ENCODE measurements at regions not wholly inside any gene's neighbourhood (a gene's known extent, or its start where the extent isn't known, plus 50 kb on each side); places are given as distances from the start of the nearest gene placed in this dataset.
"Not testable (repeated sequence)": the region's sequence is repeated elsewhere in the genome, so short reads cannot be mapped to it uniquely, and the experiment has no call there.

- no peaks in the 10 kb centered on the region for H3K4me1 ChIP-seq
- no peaks in the 10 kb centered on the region for H3K27me3 ChIP-seq
- H3K36me3 ChIP-seq, result no peaks in the 10 kb centered on the region
- intact Hi-C loops (cut with DNase I), result no loop called here
- no peak overlapping the region for H3K27ac ChIP-seq
- DNase-seq (no peak), ATAC-seq (no peak)
- H3K4me3 ChIP-seq, result no peak overlapping the region
- H3K9me3 ChIP-seq, result no peaks in the 10 kb centered on the region
- no peak for TF ChIP-seq CTCF (IDR thresholded peaks at IDR 0.05)
These were observed 176.9 kb upstream of the CCNH start for GRCh38 chr5:87589587-87589986.

- no peak for ATAC-seq
- DNase-seq, result no peak
- Histone ChIP-seq H3K27ac (no peak overlapping the region), H3K27me3 (no peaks in the 10 kb centered on the region), H3K4me1 (no peaks in the 10 kb centered on the region), H3K36me3 (no peaks in the 10 kb centered on the region), H3K4me3 (no peak overlapping the region), H3K9me3 (peaks cover 0 to 6% of the 10 kb centered on the region in 2 donors)
- intact Hi-C loops (cut with DNase I), result no loop called here
- TF ChIP-seq CTCF (IDR thresholded peaks at IDR 0.05), result no peak
These were observed 175.6 kb upstream of the CCNH start for GRCh38 chr5:87588316-87588715.

GRCh38 chr5:87583704-87584103 lies 171.0 kb upstream of the CCNH start:
- intact Hi-C loops (cut with DNase I), result not testable (repeated sequence)

GRCh38 chr5:87582149-87582548 lies 169.4 kb upstream of the CCNH start:
- no peak for TF ChIP-seq CTCF (IDR thresholded peaks at IDR 0.05)
- intact Hi-C loops (cut with DNase I), result no loop called here
- peaks cover 0 to 8% of the 10 kb centered on the region in 2 donors for H3K9me3 ChIP-seq
- H3K27me3 ChIP-seq, result no peaks in the 10 kb centered on the region
- DNase-seq (no peak), ATAC-seq (no peak)
- no peaks in the 10 kb centered on the region for H3K36me3 ChIP-seq
- no peak overlapping the region for H3K27ac ChIP-seq
- no peaks in the 10 kb centered on the region for H3K4me1 ChIP-seq
- no peak overlapping the region for H3K4me3 ChIP-seq

More at GRCh38 chr5:87583704-87584103, 171.0 kb upstream of the CCNH start:
- not testable (repeated sequence) for H3K4me1 ChIP-seq, ATAC-seq, DNase-seq, H3K9me3 ChIP-seq, H3K27me3 ChIP-seq, H3K36me3 ChIP-seq, H3K27ac ChIP-seq, H3K4me3 ChIP-seq

- Histone ChIP-seq H3K27me3 (no peaks in the 10 kb centered on the region), H3K9me3 (peaks cover 0 to 8% of the 10 kb centered on the region in 2 donors), H3K36me3 (no peaks in the 10 kb centered on the region), H3K4me1 (no peaks in the 10 kb centered on the region), H3K27ac (no peak overlapping the region), H3K4me3 (no peak overlapping the region)
- no peak for DNase-seq
- TF ChIP-seq CTCF (IDR thresholded peaks at IDR 0.05), result no peak
- no peak for ATAC-seq
- intact Hi-C loops (cut with DNase I), result no loop called here
These were observed 168.9 kb upstream of the CCNH start for GRCh38 chr5:87581661-87582060.

- no peak overlapping the region for H3K4me3 ChIP-seq
- no peak for ATAC-seq
- DNase-seq, result no peak
- H3K27ac ChIP-seq, result no peak overlapping the region
- H3K27me3 ChIP-seq, result no peaks in the 10 kb centered on the region
- TF ChIP-seq CTCF (IDR thresholded peaks at IDR 0.05), result no peak
- H3K4me1 ChIP-seq, result no peaks in the 10 kb centered on the region
- H3K9me3 ChIP-seq, result peaks cover 0 to 8% of the 10 kb centered on the region in 2 donors
- intact Hi-C loops (cut with DNase I), result no loop called here
- H3K36me3 ChIP-seq, result no peaks in the 10 kb centered on the region
These were observed 166.9 kb upstream of the CCNH start for GRCh38 chr5:87579678-87580077.

Measured in left lung (tissue), 4 donors.